IMR-90 (cell line): ENCODE measurements at regions not wholly inside any gene's neighbourhood (a gene's known extent, or its start where the extent isn't known, plus 50 kb on each side); places are given as distances from the start of the nearest gene placed in this dataset.

ENCODE experiments used
- ATAC-seq: fragments of 200-7000 bp; cut with Tn5 transposase; 2 replicates; pipeline ENCODE4 v1.9.1; 2020; ENCODE audit warnings: low read depth, mild to moderate bottlenecking, moderate library complexity
- BruUV-seq: library from RNA; stranded (reverse); fragments of 400-500 nt; replicated peaks from 2 replicates; lab custom pipeline; 2021; lab: Mats Ljungman, UMichigan
- CTCF ChIA-PET: fragments of 300-600 bp; formaldehyde crosslinking; extraction: SDS; loops from one replicate; lab custom pipeline; 2021; ENCODE audit warnings: antibody characterized with exemption; lab: Yijun Ruan, JAX
- POLR2A ChIA-PET: fragments of 300-600 bp; sonication (Branson Sonifier 250); formaldehyde crosslinking; loops from one replicate; lab custom pipeline; 2022; ENCODE audit warnings: antibody characterized with exemption; ENCODE audit not compliant: unreplicated experiment; lab: Charles Lee
- DNase-seq: peaks from one replicate; pipeline ENCODE4 v3.0.0; 2013
- H2AFZ ChIP-seq: replicated peaks from 2 replicates; pipeline ENCODE3; 2013; ENCODE audit warnings: low read length, mild to moderate bottlenecking; ENCODE audit not compliant: poor library complexity
- H2AK5ac ChIP-seq: 2 replicates; pipeline ENCODE4 v1.6.1; 2013; ENCODE audit warnings: low read depth, low read length, inconsistent platforms
- H2AK9ac ChIP-seq: replicated peaks from 2 replicates; pipeline ENCODE3; 2013; ENCODE audit warnings: mild to moderate bottlenecking, low read depth, low read length, moderate library complexity; ENCODE audit not compliant: poor library complexity
- H2BK120ac ChIP-seq: 2 replicates; pipeline ENCODE4 v1.6.1; 2013; ENCODE audit warnings: low read depth, low read length, inconsistent platforms
- H2BK15ac ChIP-seq: 3 replicates; pipeline ENCODE4 v1.6.1; 2013; ENCODE audit warnings: low read depth, low read length, inconsistent platforms
- H2BK20ac ChIP-seq: 2 replicates; pipeline ENCODE4 v1.6.1; 2013; ENCODE audit warnings: low read depth, mild to moderate bottlenecking, inconsistent platforms, low read length, moderate library complexity
- H2BK5ac ChIP-seq: 2 replicates; pipeline ENCODE4 v1.6.1; 2013; ENCODE audit warnings: mild to moderate bottlenecking, low read depth, low read length, inconsistent platforms; ENCODE audit not compliant: poor library complexity, severe bottlenecking
- H3K14ac ChIP-seq: replicated peaks from 2 replicates; pipeline ENCODE4 v1.6.1; 2013; ENCODE audit warnings: low read depth, low read length, inconsistent platforms
- H3K18ac ChIP-seq: 2 replicates; pipeline ENCODE4 v1.6.1; 2013; ENCODE audit warnings: low read depth, low read length, control low read depth
- H3K23ac ChIP-seq: 2 replicates; pipeline ENCODE4 v1.6.1; 2013; ENCODE audit warnings: low read depth, low read length, inconsistent platforms
- H3K27ac ChIP-seq: 2 replicates; pipeline ENCODE4 v1.5.1; 2013; ENCODE audit warnings: mild to moderate bottlenecking, control low read depth, low read length; ENCODE audit not compliant: insufficient read depth
- H3K27me3 ChIP-seq: 2 replicates; pipeline ENCODE4 v1.6.1; 2013; ENCODE audit warnings: low read length; ENCODE audit not compliant: control insufficient read depth, insufficient read depth
- H3K36me3 ChIP-seq: 2 replicates; pipeline ENCODE4 v1.6.1; 2013; ENCODE audit warnings: low read length, mixed read lengths; ENCODE audit not compliant: control insufficient read depth, insufficient read depth
- H3K4ac ChIP-seq: 2 replicates; pipeline ENCODE4 v1.6.1; 2013; ENCODE audit warnings: low read depth, low read length, inconsistent platforms
- H3K4me1 ChIP-seq: 2 replicates; pipeline ENCODE4 v1.6.1; 2013; ENCODE audit warnings: low read length, mixed read lengths; ENCODE audit not compliant: control insufficient read depth, insufficient read depth
- H3K4me2 ChIP-seq: 2 replicates; pipeline ENCODE4 v1.6.1; 2013; ENCODE audit warnings: low read depth, mild to moderate bottlenecking, control low read depth, low read length, moderate library complexity
- H3K4me3 ChIP-seq: 2 replicates; pipeline ENCODE4 v1.5.1; 2013; ENCODE audit warnings: low read depth, mild to moderate bottlenecking, control low read depth, low read length, moderate library complexity; ENCODE audit not compliant: insufficient read depth
- H3K56ac ChIP-seq: 2 replicates; pipeline ENCODE4 v1.6.1; 2013; ENCODE audit warnings: low read length, inconsistent platforms; ENCODE audit not compliant: insufficient read depth; ENCODE audit errors: extremely low read depth
- H3K79me1 ChIP-seq, 2 experiments: 2 replicates each; pipeline ENCODE4 v1.6.1; 2013; ENCODE audit warnings: low read length in 2 of 2, inconsistent platforms in 1 of 2, low read depth in 1 of 2
- H3K9ac ChIP-seq: 2 replicates; pipeline ENCODE4 v1.6.1; 2013; ENCODE audit warnings: low read depth, low read length, control low read depth
- H3K9me1 ChIP-seq: 2 replicates; pipeline ENCODE4 v1.6.1; 2013; ENCODE audit warnings: low read length, inconsistent platforms; ENCODE audit not compliant: insufficient read depth
- H3K9me3 ChIP-seq: 2 replicates; pipeline ENCODE4 v1.6.1; 2013; ENCODE audit warnings: low read length; ENCODE audit not compliant: control insufficient read depth, insufficient read depth
- H4K20me1 ChIP-seq: 2 replicates; pipeline ENCODE4 v1.6.1; 2013; ENCODE audit warnings: low read length, inconsistent platforms; ENCODE audit not compliant: insufficient read depth
- H4K5ac ChIP-seq: 2 replicates; pipeline ENCODE4 v1.6.1; 2013; ENCODE audit warnings: mild to moderate bottlenecking, low read depth, low read length, control low read depth
- H4K8ac ChIP-seq, 2 experiments: 2 replicates each; pipeline ENCODE4 v1.6.1; 2013; ENCODE audit warnings: low read depth in 2 of 2, low read length in 2 of 2, control low read depth in 1 of 2, inconsistent platforms in 1 of 2
- H4K91ac ChIP-seq: 2 replicates; pipeline ENCODE4 v1.6.1; 2013; ENCODE audit warnings: low read depth, low read length, inconsistent platforms; ENCODE audit not compliant: insufficient read depth
- BHLHE40 ChIP-seq: fragments of 150-350 bp; IDR thresholded peaks from 2 replicates; pipeline ENCODE4 v1.6.1; 2016; ENCODE audit warnings: mild to moderate bottlenecking, low read depth, low read length
- CEBPB ChIP-seq: IDR thresholded peaks from 2 replicates; pipeline ENCODE4 v1.6.1; 2012; ENCODE audit warnings: low read depth, low read length, improper control_type of control experiment
- CHD1 ChIP-seq: IDR thresholded peaks from 2 replicates; pipeline ENCODE4 v1.6.1; 2012; ENCODE audit warnings: low read depth, low read length, improper control_type of control experiment
- CTCF ChIP-seq: conservative IDR thresholded peaks from 2 replicates; pipeline ENCODE4 v1.5.1; 2012; ENCODE audit warnings: mild to moderate bottlenecking, low read depth, low read length, improper control_type of control experiment
- ELK1 ChIP-seq: fragments of 150-350 bp; IDR thresholded peaks from 2 replicates; pipeline ENCODE4 v1.6.1; 2016; ENCODE audit warnings: low read depth, mild to moderate bottlenecking, low read length, moderate library complexity, borderline replicate concordance
- FOS ChIP-seq: fragments of 150-350 bp; IDR thresholded peaks from 2 replicates; pipeline ENCODE4 v1.6.1; 2016; ENCODE audit warnings: low read depth, low read length
- MAFK ChIP-seq: IDR thresholded peaks from 2 replicates; pipeline ENCODE4 v1.6.1; 2012; ENCODE audit warnings: low read depth, low read length, improper control_type of control experiment
- MAZ ChIP-seq: IDR thresholded peaks from 2 replicates; pipeline ENCODE4 v1.6.1; 2012; ENCODE audit warnings: low read depth, mild to moderate bottlenecking, low read length, improper control_type of control experiment, moderate library complexity, borderline replicate concordance
- MXI1 ChIP-seq: IDR thresholded peaks from 2 replicates; pipeline ENCODE4 v1.6.1; 2012; ENCODE audit warnings: low read depth, mild to moderate bottlenecking, low read length, moderate library complexity, borderline replicate concordance
- NFE2L2 ChIP-seq: fragments of 150-350 bp; IDR thresholded peaks from 2 replicates; pipeline ENCODE4 v1.6.1; 2016; ENCODE audit warnings: low read depth, mild to moderate bottlenecking, low read length
- POLR2A ChIP-seq: IDR thresholded peaks from 2 replicates; pipeline ENCODE4 v1.6.1; 2012; ENCODE audit warnings: mild to moderate bottlenecking, low read depth, low read length
- RAD21 ChIP-seq: IDR thresholded peaks from 2 replicates; pipeline ENCODE4 v1.6.1; 2012; ENCODE audit warnings: low read length, improper control_type of control experiment
- RCOR1 ChIP-seq: IDR thresholded peaks from 2 replicates; pipeline ENCODE4 v1.6.1; 2012; ENCODE audit warnings: mild to moderate bottlenecking, low read length, improper control_type of control experiment; ENCODE audit not compliant: insufficient replicate concordance
- RFX5 ChIP-seq: IDR thresholded peaks from 2 replicates; pipeline ENCODE4 v1.8.0; 2012; ENCODE audit warnings: low read depth, mild to moderate bottlenecking, low read length, moderate library complexity
- SMC3 ChIP-seq: fragments of 150-350 bp; IDR thresholded peaks from 2 replicates; pipeline ENCODE4 v1.6.1; 2016; ENCODE audit warnings: low read depth, mild to moderate bottlenecking, antibody characterized with exemption, low read length, moderate library complexity
- USF2 ChIP-seq: fragments of 150-350 bp; IDR thresholded peaks from 2 replicates; pipeline ENCODE4 v1.6.1; 2017; ENCODE audit warnings: mild to moderate bottlenecking, antibody characterized with exemption, low read length, low read depth
- WGBS, 2 experiments: methylation state at CpG; one replicate each; pipeline versions ENCODE4 v1.1.5 to v1.1.7; 2013; ENCODE audit warnings: missing lambda C conversion rate in 2 of 2; ENCODE audit not compliant: insufficient read length in 1 of 2; ENCODE audit errors: extremely low coverage in 2 of 2; 5-methylcytosine and 5-hydroxymethylcytosine counted together
- dilution Hi-C: fragments of 300-500 bp; cut with HindIII; formaldehyde crosslinking; loops from one replicate; pipeline ENCODE4 v1.14.3; 2018; ENCODE audit warnings: low sequenced_read_pairs; ENCODE audit not compliant: unreplicated experiment
- in situ Hi-C: fragments of 300-500 bp; cut with MboI; formaldehyde crosslinking; loops from 3 replicates; pipeline ENCODE4 v1.14.3; 2019; ENCODE audit warnings: low sequenced_read_pairs, inconsistent platforms, mixed read lengths
- intact Hi-C: fragments of 100-400 bp; cut with micrococcal nuclease; formaldehyde crosslinking; loops from 2 replicates; pipeline ENCODE4 v1.10.0; 2022

DNA sequence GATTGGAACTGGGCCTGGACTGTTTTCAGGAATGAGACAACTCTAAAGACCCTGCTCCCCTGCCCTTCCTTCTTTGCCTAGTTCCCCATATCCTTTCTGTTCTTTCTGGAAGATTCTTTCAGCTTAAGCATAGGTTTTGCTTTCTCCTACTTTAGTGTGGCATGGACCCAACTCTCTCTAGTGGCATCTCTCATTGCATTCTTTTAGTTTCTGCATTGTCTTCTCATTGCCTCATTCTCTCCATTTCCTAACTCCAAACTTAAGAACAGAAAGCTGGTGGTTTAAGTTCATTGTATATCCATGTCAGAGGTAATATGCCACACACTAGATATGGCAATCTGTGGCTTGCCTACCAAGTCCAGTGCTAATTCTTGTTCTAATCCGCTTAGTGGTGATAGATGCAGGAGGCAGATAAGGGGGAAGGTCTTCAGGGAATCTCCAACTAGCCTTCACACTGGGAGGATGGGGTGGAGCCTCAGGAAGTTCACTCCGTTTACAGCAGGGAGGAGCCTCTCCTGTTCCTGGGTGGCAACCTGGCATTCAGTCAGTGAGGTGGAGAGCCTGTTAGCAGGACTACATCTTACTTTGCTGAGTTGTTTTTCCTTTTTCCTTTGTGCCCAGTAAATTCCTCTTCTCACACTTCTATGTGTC, 165.1 kb upstream of the LMNTD1 start:
- Histone ChIP-seq H3K4ac (0 out of 2 replicates have a peak overlapping the region, but pooled peaks have one; percentile 21), H3K56ac (no peak overlapping the region), H2BK15ac (peak overlapping the region; percentile 81), H3K79me1 (no peaks in the 10 kb centered on the region), H3K9me1 (no peaks in the 10 kb centered on the region), H4K5ac (peak overlapping the region; percentile 46; the same call in 1 of the 2 replicates), H2AK5ac (peak overlapping the region; percentile 11), H4K91ac (no peak overlapping the region; the same call in 1 of the 2 replicates), H2AK9ac (no peak overlapping the region), H2AFZ (no peak overlapping the region), H2BK5ac (no peak overlapping the region), H3K36me3 (no peaks in the 10 kb centered on the region), H3K18ac (peak overlapping the region; percentile 80), H3K9ac (no peak overlapping the region), H2BK20ac (peak overlapping the region; percentile 59), H4K20me1 (no peaks in the 10 kb centered on the region), H3K9me3 (no peaks in the 10 kb centered on the region), H4K8ac (peak overlapping the region; percentile 19 to 37; a peak in 2 of 4 replicates), H3K27me3 (no peaks in the 10 kb centered on the region), H3K27ac (no peak overlapping the region), H3K4me3 (no peak overlapping the region), H3K4me2 (no peak overlapping the region), H3K4me1 (peaks cover 7% of the 10 kb centered on the region), H3K14ac (peak overlapping the region; percentile 55; the same call in 1 of the 2 replicates), H2BK120ac (peak overlapping the region; percentile 71; the same call in 1 of the 2 replicates), H3K23ac (peak overlapping the region; percentile 10; the same call in 1 of the 2 replicates)
- CTCF ChIA-PET: no interaction called here
- POLR2A ChIA-PET: no interaction called here
- no peak for DNase-seq
- dilution Hi-C loops: no loop called here
- no peak for TF ChIP-seq BHLHE40
- no peak for TF ChIP-seq CTCF
- TF ChIP-seq SMC3: no peak
- TF ChIP-seq RAD21: no peak
- no peak for TF ChIP-seq RCOR1
- TF ChIP-seq ELK1: no peak
- TF ChIP-seq POLR2A: no peak
- no peak for TF ChIP-seq MXI1
- no peak for TF ChIP-seq MAFK
- TF ChIP-seq NFE2L2: no peak
- no peak for TF ChIP-seq CHD1
- TF ChIP-seq RFX5: no peak
- TF ChIP-seq USF2: no peak
- no peak for TF ChIP-seq FOS
- no peak for TF ChIP-seq CEBPB
- no peak for TF ChIP-seq MAZ
- no TSS peak for BruUV-seq
- intact Hi-C loops: no loop called here
- in situ Hi-C loops: no loop called here
- no peak for ATAC-seq
- no CpG with 5 or more reads among the region's 2 CpGs for WGBS, 2 experiments
